C4-2B (cell line): ENCODE measurements at regions not wholly inside any gene's neighbourhood (a gene's known extent, or its start where the extent isn't known, plus 50 kb on each side); places are given as distances from the start of the nearest gene placed in this dataset.

Experiments used
- CTCF ChIP-seq: fragments of 450-650 bp; conservative IDR thresholded peaks from 2 replicates; pipeline ENCODE4 v1.5.1; 2017; ENCODE audit warnings: mild to moderate bottlenecking
- ZFX ChIP-seq: fragments of 450-650 bp; IDR thresholded peaks from 2 replicates; pipeline ENCODE4 v1.6.1; 2017

DNA sequence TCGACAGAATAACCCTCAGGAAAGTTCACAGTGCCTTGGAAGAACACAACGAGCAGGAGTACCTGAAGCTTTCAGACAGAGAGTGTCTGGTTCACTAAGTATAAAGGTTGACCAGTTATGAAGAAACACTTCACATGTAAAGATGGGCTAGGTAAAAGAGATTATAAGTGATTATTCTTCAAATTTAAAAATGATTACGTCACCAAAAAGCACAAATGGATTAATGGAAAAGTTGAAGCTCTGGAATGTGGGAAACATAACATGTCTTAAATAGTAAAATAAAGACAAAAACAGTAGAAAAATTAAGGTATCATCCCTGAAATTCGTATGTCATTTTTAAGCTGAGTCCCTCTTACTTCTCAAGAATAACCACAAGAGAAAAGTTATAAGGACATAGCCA, 643.9 kb upstream of the KLF12 start:
- TF ChIP-seq CTCF (no peak), ZFX (no peak)
